Left ventricle myocardium inferior (tissue), 1 donor: ENCODE measurements at regions not wholly inside any gene's neighbourhood (a gene's known extent, or its start where the extent isn't known, plus 50 kb on each side); places are given as distances from the start of the nearest gene placed in this dataset.
A peak's percentile ranks its signal among the peaks of the same experiment; 100 is the strongest.
"Not testable (repeated sequence)": the region's sequence is repeated elsewhere in the genome, so short reads cannot be mapped to it uniquely, and the experiment has no call there.

ENCODE experiments used
- DNase-seq: peaks from one replicate; pipeline ENCODE4 v3.0.0-alpha.2; 2020
- H3K27ac ChIP-seq: fragments of 200-600 bp; replicated peaks from 2 replicates; pipeline ENCODE4 v1.8.0; 2021
- H3K27me3 ChIP-seq: fragments of 200-600 bp; 2 replicates; pipeline ENCODE4 v1.8.0; 2021; ENCODE audit warnings: low read depth
- H3K36me3 ChIP-seq: fragments of 200-600 bp; 2 replicates; pipeline ENCODE4 v1.8.0; 2021
- H3K4me1 ChIP-seq: fragments of 200-600 bp; 2 replicates; pipeline ENCODE4 v1.8.0; 2021
- H3K4me3 ChIP-seq: fragments of 200-600 bp; 2 replicates; pipeline ENCODE4 v1.8.0; 2021; ENCODE audit warnings: mild to moderate bottlenecking, moderate library complexity
- H3K9me3 ChIP-seq: fragments of 200-600 bp; replicated peaks from 2 replicates; pipeline ENCODE4 v1.8.0; 2021
- CTCF ChIP-seq: fragments of 200-600 bp; IDR thresholded peaks from 2 replicates; pipeline ENCODE4 v1.8.0; 2021; ENCODE audit warnings: antibody characterized with exemption, mild to moderate bottlenecking, borderline replicate concordance
- intact Hi-C: fragments of 100-400 bp; cut with micrococcal nuclease; formaldehyde crosslinking; loops from one replicate; pipeline ENCODE4 v1.11.0; 2022
- donor health status: DM: no; HTN: yes; CAD: no; lungs with severe emphysema.

GRCh38 chr7:81187753-81188152, 268.9 kb upstream of the SEMA3C start:
- H3K4me3 ChIP-seq = no peak overlapping the region
- peaks cover 30% of the 10 kb centered on the region for H3K4me1 ChIP-seq
- H3K36me3 ChIP-seq = no peaks in the 10 kb centered on the region
- no peaks in the 10 kb centered on the region for H3K9me3 ChIP-seq
- DNase-seq = no peak
- H3K27me3 ChIP-seq = no peaks in the 10 kb centered on the region
- intact Hi-C loops = no loop called here
- peak overlapping the region; percentile 10 for H3K27ac ChIP-seq
- TF ChIP-seq CTCF = no peak

DNA sequence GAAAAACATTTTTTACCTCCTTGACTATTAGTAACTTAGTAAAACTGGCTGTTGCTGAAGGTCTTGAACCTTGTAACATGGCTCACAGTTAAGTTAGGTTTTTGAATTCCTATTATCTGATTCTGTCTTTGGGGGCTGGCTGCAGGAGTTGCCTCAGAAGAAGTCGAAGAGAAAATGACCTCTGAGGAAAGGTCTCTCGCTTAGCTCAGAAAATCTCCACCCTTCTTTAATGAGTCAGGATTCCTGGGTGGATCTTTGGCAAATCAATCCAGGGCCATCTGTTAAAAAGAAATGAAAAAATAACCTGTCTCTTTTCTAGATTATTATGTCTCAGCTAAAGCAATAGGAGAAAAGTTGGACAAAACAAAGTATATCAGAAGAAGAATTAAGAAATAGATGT, 267.8 kb upstream of the SEMA3C start:
- intact Hi-C loops = no loop called here
- Histone ChIP-seq H3K27ac (no peak overlapping the region), H3K27me3 (no peaks in the 10 kb centered on the region), H3K4me3 (no peak overlapping the region), H3K4me1 (peaks cover 26% of the 10 kb centered on the region), H3K36me3 (no peaks in the 10 kb centered on the region), H3K9me3 (no peaks in the 10 kb centered on the region)
- DNase-seq = no peak
- TF ChIP-seq CTCF = no peak

GRCh38 chr7:81185072-81185471, 266.2 kb upstream of the SEMA3C start:
- Histone ChIP-seq H3K9me3 (no peaks in the 10 kb centered on the region), H3K4me3 (no peak overlapping the region), H3K4me1 (peaks cover 17% of the 10 kb centered on the region), H3K27ac (no peak overlapping the region), H3K36me3 (no peaks in the 10 kb centered on the region), H3K27me3 (no peaks in the 10 kb centered on the region)
- no peak for TF ChIP-seq CTCF
- intact Hi-C loops = no loop called here
- no peak for DNase-seq

GRCh38 chr7:81183326-81183725, 264.5 kb upstream of the SEMA3C start:
- no peaks in the 10 kb centered on the region for H3K36me3 ChIP-seq
- peaks cover 3% of the 10 kb centered on the region for H3K9me3 ChIP-seq
- H3K27ac ChIP-seq = peak overlapping the region; percentile 72
- no peak for DNase-seq
- H3K4me3 ChIP-seq = no peak overlapping the region
- intact Hi-C loops = no loop called here
- peaks cover 17% of the 10 kb centered on the region for H3K4me1 ChIP-seq
- no peaks in the 10 kb centered on the region for H3K27me3 ChIP-seq
- TF ChIP-seq CTCF = no peak

GRCh38 chr7:81182056-81182455, 263.2 kb upstream of the SEMA3C start:
- H3K27me3 ChIP-seq, intact Hi-C loops: not testable (repeated sequence)

GRCh38 chr7:81181066-81181465, 262.2 kb upstream of the SEMA3C start:
- Histone ChIP-seq H3K27ac (no peak overlapping the region), H3K36me3 (no peaks in the 10 kb centered on the region), H3K4me1 (peaks cover 7% of the 10 kb centered on the region), H3K4me3 (no peak overlapping the region), H3K27me3 (no peaks in the 10 kb centered on the region), H3K9me3 (peaks cover 8% of the 10 kb centered on the region)
- DNase-seq = no peak
- TF ChIP-seq CTCF = no peak
- intact Hi-C loops = no loop called here

More at GRCh38 chr7:81182056-81182455, 263.2 kb upstream of the SEMA3C start:
- H3K27ac ChIP-seq, H3K36me3 ChIP-seq, H3K4me3 ChIP-seq, H3K9me3 ChIP-seq, DNase-seq, H3K4me1 ChIP-seq: not testable (repeated sequence)
